ENCODE measurements at regions not wholly inside any gene's neighbourhood (a gene's known extent, or its start where the extent isn't known, plus 50 kb on each side); places are given as distances from the start of the nearest gene placed in this dataset.
A peak's percentile ranks its signal among the peaks of the same experiment; 100 is the strongest.
"Not testable (repeated sequence)": the region's sequence is repeated elsewhere in the genome, so short reads cannot be mapped to it uniquely, and the experiment has no call there.

DNA sequence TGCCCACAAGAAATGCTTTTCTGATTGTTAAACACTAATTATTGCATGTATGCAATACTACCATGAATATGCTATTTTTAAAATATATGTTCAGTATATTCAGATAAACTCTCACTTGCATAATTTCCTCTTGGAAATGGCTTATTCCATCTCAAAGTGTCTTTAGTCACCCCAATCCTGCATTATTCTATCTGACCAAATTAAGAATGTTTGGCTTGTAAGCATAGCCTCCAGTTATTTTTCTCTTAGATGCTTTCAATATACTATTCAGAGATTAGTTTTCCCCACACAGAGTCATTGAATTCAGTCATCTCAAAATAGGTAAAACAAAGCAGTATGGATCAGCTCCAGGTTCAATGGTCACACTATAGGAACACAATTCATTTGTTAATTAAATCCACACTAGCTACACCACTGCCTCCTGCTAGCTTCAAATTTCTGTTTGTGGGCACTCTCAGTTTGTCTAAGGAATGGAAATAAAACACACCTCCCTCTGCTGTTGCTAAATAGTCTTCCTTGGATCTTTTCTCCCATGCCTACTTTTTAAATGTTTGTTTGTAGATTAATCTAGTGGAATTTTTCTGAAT is 134.6 kb upstream of the TBCA start:
- no peak for DNase-seq (ENCODE audit: low spot score)

DNA sequence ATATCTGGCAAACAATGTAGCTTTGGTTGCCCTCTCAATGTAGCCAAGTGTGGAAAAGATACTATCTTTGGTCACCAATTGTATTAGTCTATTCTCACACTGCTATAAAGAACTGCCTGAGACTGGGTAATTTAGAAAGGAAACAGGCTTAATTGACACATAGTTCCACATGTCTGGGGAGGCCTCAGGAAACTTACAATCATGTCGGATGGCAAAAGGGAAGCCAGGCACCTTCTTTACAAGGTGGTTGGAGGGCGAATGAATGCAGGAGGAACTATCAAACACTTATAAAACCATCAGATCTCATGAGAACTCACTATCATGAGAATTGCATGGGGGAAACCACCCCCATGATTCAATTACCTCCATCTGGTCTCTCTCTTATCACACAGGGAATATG is 133.1 kb upstream of the TBCA start:
- no peak for DNase-seq (ENCODE audit: low spot score)

DNA sequence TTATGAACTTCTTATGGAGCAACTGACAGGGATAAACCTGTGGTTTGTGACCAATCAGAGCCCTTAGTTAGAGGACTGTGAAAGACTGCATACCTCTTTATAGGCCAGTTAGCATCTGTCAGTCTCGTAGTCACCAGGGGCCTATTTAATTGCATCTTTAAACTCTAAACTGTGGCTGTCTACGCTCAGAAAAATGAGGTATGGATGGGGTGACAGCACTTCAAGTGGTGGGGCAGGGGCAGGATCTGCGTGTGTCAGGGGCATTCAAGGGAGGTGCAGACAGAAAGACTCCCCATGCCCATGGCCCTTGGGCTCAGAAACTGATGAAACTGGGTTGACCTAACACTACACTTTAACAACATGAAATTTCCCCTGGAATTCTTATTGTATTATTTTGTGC is 132.6 kb upstream of the TBCA start:
- no peak for DNase-seq (ENCODE audit: low spot score)

DNA sequence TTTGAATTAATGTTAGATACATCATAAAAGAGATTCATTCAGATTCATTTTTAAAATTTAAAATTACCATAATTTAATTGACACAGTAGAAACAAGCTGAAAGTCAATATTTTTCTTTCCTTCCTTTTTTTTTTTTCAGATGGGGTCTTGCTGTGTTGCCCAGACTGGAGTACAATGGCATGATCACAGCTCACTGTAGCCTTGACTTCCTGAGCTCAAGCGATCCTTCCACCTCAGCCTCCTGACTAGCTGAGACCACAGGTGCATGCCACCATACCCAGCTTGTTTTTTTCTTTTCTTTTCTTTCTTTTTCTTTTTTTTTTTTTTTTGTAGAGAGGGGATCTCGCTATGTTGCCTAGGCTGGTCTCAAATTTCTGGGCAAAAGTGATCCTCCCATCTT is 131.6 kb upstream of the TBCA start:
- no peak for DNase-seq (ENCODE audit: low spot score)

DNA sequence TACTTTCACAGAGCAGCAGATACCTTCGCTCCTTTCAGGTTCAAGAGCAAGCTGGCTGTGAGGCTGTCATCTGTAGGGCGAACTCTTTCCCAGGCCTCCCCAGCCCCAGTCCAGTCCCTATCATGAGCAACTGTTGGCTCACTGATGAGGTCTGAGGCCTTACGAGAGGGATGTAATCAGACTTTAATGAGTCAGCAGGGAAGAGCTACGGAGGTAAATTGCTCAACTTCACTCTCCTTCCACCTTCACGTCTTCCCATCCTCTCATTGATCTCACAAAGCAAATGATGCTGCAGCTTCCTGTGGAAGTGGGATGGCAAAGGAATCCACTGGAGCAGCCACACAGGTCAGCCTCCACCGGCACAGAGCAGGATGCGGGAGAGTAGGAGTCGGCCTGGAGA is 130.7 kb upstream of the TBCA start:
- no peak for DNase-seq (ENCODE audit: low spot score)

DNA sequence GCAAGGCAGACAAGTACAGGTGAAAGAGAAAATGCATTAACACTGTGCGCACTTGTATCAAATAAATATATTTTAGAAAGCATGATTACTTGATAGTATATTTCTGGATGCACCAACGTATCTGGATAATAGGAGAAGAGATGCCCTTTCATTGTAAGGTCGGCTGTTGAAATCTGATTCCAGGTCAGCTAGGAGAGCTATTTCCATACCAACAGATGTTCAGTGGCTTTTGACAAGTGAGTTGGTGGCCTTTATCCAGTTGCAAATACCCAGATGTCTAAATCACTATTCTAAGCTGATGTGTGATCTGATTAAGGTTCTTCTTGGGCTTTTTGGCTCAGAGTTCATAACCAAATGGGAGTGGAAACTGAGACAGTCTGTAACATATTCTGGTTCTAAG is 128.2 kb upstream of the TBCA start:
- no peak for DNase-seq (ENCODE audit: low spot score)

DNA sequence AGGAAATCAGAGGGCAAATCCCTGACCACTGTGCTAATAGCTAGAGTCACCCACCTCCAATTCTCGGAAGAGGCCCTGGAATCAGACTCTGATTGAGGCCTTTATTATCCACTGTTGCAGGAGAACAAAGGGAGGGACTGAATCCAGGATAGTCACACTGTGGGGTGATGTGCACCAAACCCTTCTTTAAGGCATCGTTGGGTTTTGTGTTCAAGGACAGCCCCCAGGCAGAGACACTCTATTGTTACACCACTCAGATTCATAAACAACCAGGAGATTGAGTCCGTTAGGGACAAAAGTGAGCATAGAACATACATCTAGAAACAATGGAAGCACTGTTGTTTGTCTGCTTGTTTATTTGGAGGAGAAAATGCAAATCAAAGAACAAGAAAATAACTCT is 124.6 kb upstream of the TBCA start:
- DNase-seq (ENCODE audit: low spot score): no peak

DNA sequence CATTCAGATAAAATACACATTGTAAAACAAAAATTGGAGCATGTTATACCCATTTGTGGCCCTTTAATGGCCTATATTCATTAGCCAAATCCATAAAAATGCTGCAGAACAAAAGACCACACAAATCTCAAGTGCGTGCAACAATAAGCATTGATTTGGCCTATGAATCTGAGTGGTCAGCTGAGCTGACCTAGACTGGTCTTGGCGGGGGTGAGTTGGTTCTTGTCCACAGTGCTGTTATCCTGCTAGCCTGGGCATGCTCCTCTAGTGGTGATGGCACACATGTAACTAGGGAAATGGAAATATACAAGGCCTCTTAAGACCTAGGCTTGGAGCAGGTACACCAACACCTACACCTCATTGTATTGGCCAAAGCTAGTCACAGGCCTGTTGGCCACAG is 122.2 kb upstream of the TBCA start:
- no peak for DNase-seq (ENCODE audit: low spot score)

DNA sequence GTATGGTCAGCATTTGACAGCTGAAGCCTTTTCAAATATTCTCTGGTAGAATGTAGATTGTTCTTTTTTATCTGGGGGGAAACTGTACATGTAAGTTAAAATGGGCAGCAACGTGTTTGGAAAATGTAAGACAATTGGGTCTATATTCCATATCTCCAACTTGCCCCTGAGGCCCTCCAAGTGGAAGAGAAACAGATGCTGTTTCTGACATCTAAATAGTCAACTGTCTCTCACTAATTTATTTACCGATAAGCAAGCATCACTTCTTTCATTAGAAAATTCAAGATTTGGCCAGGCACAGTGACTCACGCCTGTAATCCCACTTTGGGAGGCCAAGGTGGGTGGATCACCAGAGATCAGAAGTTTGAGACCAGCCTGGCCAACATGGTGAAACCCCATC is 120.2 kb upstream of the TBCA start:
- no peak for DNase-seq (ENCODE audit: low spot score)

DNA sequence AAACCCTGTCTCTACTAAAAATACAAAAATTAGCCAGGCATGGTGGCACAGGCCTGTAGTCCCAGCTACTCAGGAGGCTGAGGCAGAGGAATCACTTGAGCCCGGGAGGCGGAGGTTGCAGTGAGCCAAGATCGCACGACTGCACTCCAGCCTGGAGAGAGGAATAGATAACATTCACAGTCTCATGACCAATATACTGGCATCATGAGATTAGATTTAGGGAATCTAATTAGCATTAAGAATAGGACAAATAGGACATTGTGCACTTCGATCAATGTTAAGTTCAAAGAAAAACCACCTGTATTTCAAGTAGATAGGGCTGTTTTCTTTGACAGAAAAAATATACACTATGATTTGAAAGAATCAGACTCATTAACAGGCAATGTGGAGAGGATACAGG is 118.0 kb upstream of the TBCA start:
- DNase-seq (ENCODE audit: low spot score): not testable (repeated sequence)

DNA sequence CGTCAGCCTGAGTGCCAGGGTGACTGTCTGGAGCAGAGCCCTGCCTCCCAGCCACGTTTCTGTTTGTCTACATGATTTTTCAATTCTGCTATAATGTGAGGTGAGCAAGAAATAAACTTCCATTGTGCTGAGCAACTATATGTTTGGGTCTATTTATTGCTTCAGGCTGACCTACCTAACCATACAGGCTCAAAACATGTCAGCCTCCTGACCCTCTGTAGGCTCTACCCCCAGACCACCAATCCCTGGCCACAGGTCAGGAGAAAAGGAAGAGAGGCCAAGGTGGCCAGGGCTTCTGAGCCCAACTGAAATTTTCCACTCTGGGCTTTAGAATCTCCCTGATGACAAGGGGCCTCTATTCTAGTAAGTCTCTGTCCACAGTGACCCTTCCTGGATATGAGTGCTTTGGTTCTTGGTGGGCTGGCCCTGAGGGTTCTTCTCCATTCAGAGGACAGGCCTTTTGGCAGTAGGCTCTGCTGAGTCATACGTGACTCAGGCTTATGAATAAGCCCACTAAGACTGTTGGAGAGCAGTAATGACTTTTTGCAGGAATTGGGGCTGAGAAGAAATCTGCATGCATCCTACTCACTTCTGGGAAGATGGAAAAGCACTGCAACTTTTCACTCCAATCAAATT is 117.2 kb upstream of the TBCA start:
- peak; percentile 3 for DNase-seq (ENCODE audit: low spot score)

DNA sequence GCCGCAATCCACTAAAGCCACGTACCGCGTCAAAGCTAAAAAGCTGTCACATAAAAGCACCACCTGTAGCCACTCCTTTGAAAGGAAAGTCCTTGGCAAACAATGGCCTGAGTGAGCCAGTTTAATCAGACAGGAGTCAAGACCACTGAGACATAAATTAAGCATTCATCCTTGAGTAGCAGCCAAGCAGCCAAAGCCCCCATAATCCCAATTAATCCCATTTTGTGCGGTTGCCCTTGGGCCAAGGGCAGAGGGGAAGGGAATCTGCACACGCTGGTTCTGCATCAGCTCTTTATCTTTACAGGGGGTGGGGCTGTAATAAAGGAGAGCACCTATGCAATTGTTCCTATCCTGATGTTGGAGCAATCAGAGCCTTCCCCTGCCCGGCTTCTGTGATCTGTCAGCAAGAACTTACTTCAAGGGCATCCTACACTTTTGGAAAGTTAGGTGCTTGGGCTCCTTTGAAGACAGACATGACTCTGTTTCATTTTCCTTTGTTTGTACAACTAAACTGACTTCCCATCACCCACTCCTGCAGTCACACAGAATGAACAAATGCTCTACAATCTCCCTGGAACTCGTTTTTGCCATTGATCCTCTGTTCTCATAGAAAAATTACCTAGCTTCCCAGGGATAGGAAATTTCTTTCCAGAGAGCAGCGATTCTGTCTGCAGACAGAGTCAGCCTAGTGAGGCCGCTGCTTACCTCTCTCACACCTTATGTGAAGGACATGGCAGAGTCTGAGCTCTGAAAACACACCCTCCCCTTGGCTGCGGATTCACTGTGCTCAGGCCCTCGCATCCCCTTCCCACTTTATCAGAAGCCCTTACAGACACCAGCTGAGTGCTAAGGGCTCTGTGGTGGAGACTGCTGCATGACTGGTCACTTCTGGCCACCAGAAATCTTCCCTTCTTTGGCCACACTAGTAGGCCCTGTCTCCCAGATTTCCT is 116.2 kb upstream of the TBCA start:
- no peak for DNase-seq (ENCODE audit: low spot score)

DNA sequence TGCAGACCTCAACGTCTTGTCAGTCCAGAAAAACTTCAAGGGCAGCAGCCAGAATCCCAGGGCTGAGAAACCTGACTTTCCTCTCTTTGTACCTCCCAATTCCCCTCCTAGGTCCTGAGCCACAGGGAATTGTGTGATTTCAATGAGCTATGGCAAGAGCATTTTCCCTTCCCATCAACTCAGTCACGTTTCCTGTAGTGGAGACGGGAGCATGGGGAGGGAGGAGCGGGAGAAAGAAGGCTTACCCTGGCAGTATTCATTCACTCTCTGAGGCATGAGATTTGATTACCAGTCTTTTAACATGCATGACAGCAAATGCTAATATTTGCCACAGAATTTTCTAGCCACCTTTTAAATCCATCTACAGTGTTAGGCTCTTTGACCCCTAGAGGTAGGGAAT is 109.4 kb upstream of the TBCA start:
- DNase-seq (ENCODE audit: low spot score): no peak

DNA sequence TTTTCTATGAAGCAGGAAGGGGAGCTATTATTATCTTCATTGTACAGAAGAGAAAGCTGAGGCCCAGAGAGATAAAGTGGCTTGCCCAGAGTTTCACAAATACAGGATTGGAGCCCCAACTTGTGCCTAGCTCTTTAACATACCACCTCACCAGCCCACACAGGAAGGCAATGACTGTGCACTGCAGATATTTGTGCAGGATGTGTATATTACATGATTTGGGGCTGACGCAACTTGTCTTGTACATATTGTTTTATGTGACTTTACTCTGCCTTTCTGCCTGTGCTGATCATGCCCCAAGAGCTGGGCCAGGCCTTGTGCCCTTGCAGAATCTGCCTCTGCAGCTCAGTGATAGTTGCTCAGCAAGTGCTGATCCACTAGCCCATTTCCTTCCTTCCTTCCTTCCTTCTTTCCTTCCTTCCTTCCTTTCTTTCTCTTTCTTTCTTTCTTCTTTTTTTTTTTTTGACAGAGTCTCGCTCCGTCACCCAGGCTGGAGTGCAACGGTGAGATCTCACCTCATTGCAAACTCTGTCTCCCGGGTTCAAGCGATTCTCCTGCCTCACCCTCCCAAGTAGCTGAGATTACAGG is 106.6 kb upstream of the TBCA start:
- DNase-seq (ENCODE audit: low spot score): no peak

DNA sequence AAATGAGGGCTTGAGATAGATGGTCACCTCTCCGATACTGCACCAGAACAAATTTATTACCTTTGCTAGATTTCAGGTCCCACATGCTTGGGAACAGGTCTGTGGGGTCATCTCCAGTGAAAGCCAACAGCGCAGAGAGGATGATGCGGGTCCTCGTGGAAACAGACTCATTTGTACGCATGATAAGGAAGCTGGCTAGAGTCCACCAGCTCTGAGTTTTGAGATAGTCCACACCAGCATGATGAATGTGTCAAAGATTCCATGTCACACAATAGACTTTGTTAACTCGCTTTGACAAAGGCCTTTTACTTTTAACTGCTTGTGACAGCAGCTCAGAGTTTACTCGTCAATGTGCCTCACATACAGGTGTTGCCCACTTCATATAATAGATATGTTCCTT is 105.4 kb upstream of the TBCA start:
- DNase-seq (ENCODE audit: low spot score): no peak

DNA sequence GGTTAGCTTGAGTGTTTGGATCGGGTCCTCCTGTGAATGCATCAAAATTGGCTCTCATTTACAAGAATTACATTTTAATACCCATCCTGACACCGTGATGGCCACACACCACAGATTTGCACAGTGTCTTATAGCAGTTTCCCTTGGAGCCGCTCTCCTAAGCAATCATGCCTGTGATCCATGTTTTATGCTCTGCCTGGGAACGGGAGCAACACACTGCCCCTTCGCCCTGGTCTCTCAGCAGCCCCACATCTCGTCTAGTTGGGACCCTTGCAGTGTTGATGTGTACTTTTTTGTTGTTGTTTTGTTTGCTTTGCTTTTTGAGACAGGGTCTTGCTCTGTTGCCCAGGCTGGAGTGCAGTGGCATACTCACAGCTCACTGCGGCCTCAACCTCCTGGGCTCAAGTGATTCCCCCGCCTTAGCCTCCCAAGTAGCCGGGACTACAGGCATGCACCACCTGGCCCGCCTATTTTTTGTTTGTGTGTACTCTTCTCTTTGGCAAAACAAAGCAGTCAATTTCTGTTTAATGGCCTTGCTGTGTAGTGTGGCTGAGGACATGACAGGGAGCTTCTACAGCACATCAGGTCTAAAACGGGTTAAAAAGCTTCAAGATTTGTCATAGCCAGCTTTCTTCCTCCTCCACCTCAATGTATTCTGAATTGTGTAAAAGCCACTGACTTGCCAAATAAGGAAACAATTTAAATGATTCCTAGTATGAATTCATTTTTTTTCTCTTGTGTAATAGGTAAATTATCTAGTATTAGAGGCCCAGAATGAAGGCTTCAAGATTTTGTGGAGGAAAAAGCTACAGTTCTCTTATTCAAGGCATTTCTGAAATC is 101.6 kb upstream of the TBCA start:
- DNase-seq (ENCODE audit: low spot score): no peak

DNA sequence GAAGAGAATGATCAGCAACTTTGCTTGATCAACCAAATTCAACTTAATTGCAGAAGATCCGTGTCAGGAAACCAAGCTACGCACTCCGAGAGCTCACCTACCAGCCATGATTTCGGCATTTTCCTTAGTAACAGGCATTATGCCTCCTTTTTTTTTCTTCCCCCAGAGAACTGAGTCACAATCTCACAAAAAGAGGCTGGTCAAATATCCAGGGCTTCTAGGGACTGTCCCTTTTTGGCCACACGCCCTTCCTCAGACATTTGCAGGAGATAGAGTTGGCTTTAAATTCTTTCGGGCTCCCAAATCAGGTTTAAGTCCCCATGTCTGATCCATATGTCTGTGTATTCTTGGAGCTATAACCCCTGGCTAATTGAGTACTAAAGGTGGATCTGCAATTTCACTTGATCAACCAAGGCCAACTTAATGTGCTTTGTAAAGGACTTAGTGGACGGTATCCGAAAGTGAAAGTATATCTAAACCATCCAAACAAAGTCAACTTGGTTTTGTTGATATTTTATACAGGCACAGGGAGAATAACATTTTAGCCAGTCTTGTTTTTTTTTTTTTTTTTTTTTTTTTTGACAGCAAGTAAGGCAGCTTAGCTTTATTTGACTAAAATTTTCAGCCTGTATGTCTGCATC is 100.8 kb upstream of the TBCA start:
- no peak for DNase-seq (ENCODE audit: low spot score)

DNA sequence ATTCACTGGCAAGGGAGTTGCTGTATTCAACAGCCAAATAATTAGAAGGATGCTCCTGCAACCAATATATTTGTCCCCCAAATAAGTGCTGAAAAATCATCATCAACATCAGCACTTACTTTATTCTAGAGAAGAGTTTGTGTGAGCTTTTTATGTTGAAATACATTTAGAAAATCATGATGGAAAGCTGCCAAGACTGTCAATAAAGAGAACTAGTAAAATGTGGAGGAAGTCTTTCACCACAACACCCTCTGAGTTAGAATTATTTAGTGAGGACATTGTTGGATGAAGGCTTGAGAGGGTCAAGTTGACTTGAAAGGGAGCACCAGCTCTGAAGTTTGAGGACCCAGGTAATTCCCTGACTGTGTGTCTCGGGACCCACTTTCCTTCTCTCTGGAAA is 100.2 kb upstream of the TBCA start:
- DNase-seq (ENCODE audit: low spot score): no peak

DNA sequence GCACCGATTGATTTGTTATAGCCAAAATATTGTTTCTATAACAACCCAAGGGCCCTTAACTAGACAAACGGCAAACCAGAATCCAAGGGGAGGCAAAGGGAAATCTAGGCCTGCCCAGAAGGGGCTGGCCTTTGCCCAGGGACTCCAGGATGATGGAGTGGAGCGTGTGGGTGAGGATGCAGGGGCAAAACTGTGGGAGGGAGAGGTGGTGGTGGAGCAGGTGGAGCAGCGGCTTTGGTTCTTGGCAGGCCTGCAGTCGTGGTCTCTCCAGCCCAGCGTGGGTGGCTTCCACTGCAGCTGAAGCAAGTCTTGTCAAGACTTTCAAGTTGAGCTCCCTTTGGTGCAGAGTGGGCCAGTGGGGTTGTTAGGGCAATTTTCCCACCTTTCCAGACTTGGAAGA is 98.6 kb upstream of the TBCA start:
- DNase-seq (ENCODE audit: low spot score): no peak

DNA sequence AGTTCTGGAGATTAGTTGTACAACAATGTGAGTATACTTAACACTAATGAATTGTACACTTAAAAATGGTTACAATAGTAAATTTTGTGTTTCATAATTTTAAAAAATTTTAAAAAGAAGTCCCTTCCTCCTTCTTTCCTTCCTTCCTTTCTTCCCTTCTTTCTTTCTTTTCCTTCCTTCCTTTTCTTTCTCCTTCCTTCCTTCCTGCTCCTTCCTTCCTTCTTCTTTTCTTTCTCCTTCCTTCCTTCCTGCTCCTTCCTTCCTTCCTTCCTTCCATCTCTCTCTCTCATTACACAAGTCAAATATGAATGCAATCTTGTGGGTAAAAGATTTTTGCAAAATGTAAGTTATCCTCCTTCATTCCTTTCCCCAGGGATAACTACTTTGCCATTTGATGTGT is 97.1 kb upstream of the TBCA start:
- no peak for DNase-seq (ENCODE audit: low spot score)

DNA sequence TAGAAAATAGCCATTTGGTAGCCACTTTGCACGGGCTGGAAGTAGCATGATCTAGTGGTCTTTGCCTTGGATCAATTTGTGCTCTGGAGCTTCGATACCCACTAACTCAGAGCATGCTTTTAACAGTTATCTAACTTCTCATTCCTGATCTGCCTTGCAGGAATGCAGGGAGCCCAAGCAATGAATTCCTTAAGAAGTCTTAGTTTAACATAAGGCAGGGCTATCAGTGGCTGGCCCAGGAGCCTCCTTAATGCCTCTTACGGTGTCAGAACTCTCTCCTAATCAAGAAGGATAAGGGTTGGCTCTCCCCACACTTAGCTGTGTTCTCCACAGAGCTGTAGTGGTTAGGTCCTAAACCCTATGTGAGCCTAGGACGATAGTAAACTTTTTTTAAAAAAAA is 95.8 kb upstream of the TBCA start:
- DNase-seq (ENCODE audit: low spot score): no peak

Measured in HT-29 (cell line).